Loucy (cell line): ENCODE measurements at regions not wholly inside any gene's neighbourhood (a gene's known extent, or its start where the extent isn't known, plus 50 kb on each side); places are given as distances from the start of the nearest gene placed in this dataset.

Experiments
- H2AFZ ChIP-seq: fragments of 200-600 bp; sonication (generic); 2 replicates; pipeline ENCODE4 v1.6.0; 2016; ENCODE audit warnings: antibody characterized with exemption, mild to moderate bottlenecking, low read length, moderate library complexity
- H3F3A ChIP-seq: fragments of 200-600 bp; 2 replicates; pipeline ENCODE4 v1.6.0; 2016; ENCODE audit warnings: antibody characterized with exemption, low read depth, mild to moderate bottlenecking
- H3K27me3 ChIP-seq: fragments of 200-600 bp; sonication (generic); 2 replicates; pipeline ENCODE4 v1.6.1; 2014; ENCODE audit warnings: low read length, mild to moderate bottlenecking; ENCODE audit not compliant: insufficient read depth, poor library complexity, severe bottlenecking
- H3K36me3 ChIP-seq: fragments of 200-600 bp; sonication (generic); 2 replicates; pipeline ENCODE4 v1.6.1; 2016; ENCODE audit warnings: low read length; ENCODE audit not compliant: insufficient read depth
- H3K4me1 ChIP-seq: fragments of 200-600 bp; sonication (generic); 2 replicates; pipeline ENCODE4 v1.5.1; 2014; ENCODE audit warnings: low read length, mild to moderate bottlenecking; ENCODE audit not compliant: insufficient read depth, poor library complexity, severe bottlenecking
- H3K4me2 ChIP-seq: fragments of 200-600 bp; sonication (generic); 2 replicates; pipeline ENCODE4 v1.6.0; 2014; ENCODE audit warnings: antibody characterized with exemption, low read length, low read depth, mild to moderate bottlenecking; ENCODE audit not compliant: poor library complexity, severe bottlenecking
- H3K4me3 ChIP-seq: fragments of 200-600 bp; sonication (generic); 2 replicates; pipeline ENCODE4 v1.5.1; 2014; ENCODE audit warnings: low read length, mild to moderate bottlenecking, mixed read lengths; ENCODE audit not compliant: poor library complexity, severe bottlenecking
- H3K79me2 ChIP-seq: fragments of 200-600 bp; sonication (generic); 2 replicates; pipeline ENCODE4 v1.6.1; 2014; ENCODE audit warnings: low read length; ENCODE audit not compliant: insufficient read depth
- H3K9ac ChIP-seq: fragments of 200-600 bp; sonication (generic); 2 replicates; pipeline ENCODE4 v1.6.0; 2014; ENCODE audit warnings: mild to moderate bottlenecking, low read depth, low read length, moderate library complexity; ENCODE audit not compliant: poor library complexity, severe bottlenecking
- H3K9me2 ChIP-seq: fragments of 200-600 bp; sonication (generic); replicated peaks from 2 replicates; pipeline ENCODE4 v1.6.1; 2016; ENCODE audit warnings: low read depth, low read length, mixed read lengths
- H3K9me3 ChIP-seq: fragments of 200-600 bp; sonication (generic); 2 replicates; pipeline ENCODE4 v1.6.1; 2014; ENCODE audit warnings: mild to moderate bottlenecking, antibody characterized with exemption, low read length, low read depth; ENCODE audit not compliant: insufficient read depth
- H4K20me1 ChIP-seq: fragments of 200-600 bp; sonication (generic); 2 replicates; pipeline ENCODE4 v1.6.0; 2014; ENCODE audit warnings: antibody characterized with exemption, low read length, mild to moderate bottlenecking; ENCODE audit not compliant: insufficient read depth, poor library complexity, severe bottlenecking
- CTCF ChIP-seq: fragments of 200-600 bp; sonication (generic); conservative IDR thresholded peaks from 2 replicates; pipeline ENCODE4 v1.5.1; 2014; ENCODE audit warnings: mild to moderate bottlenecking, antibody characterized with exemption, low read length
- EZH2phosphoT487 ChIP-seq: fragments of 200-600 bp; IDR thresholded peaks from 2 replicates; pipeline ENCODE4 v1.6.1; 2018; ENCODE audit warnings: antibody characterized with exemption, mild to moderate bottlenecking, moderate library complexity, borderline replicate concordance

GRCh38 chr14:84303140-84303539 is 1226.8 kb upstream of the FLRT2 start:
- Histone ChIP-seq H3K9me3 (0 out of 2 replicates have a peak, but pooled peaks cover 3% of the 10 kb centered on the region), H3K4me2 (no peak overlapping the region), H3K27me3 (no peaks in the 10 kb centered on the region), H3K36me3 (no peaks in the 10 kb centered on the region), H3K4me1 (no peaks in the 10 kb centered on the region), H3K4me3 (no peak overlapping the region), H3K9ac (no peak overlapping the region), H3F3A (no peaks in the 10 kb centered on the region), H3K79me2 (no peaks in the 10 kb centered on the region), H2AFZ (no peak overlapping the region), H4K20me1 (no peaks in the 10 kb centered on the region), H3K9me2 (no peaks in the 10 kb centered on the region)
- TF ChIP-seq CTCF (no peak), EZH2phosphoT487 (no peak)

- Histone ChIP-seq H3K9me3 (no peaks in the 10 kb centered on the region), H3K36me3 (no peaks in the 10 kb centered on the region), H3K79me2 (no peaks in the 10 kb centered on the region), H3K9me2 (no peaks in the 10 kb centered on the region), H3K4me1 (no peaks in the 10 kb centered on the region), H3K4me3 (no peak overlapping the region), H3K27me3 (no peaks in the 10 kb centered on the region), H3F3A (no peaks in the 10 kb centered on the region), H3K4me2 (no peak overlapping the region), H3K9ac (no peak overlapping the region), H2AFZ (no peak overlapping the region), H4K20me1 (no peaks in the 10 kb centered on the region)
- TF ChIP-seq CTCF = no peak
- TF ChIP-seq EZH2phosphoT487 = no peak
Measured at GRCh38 chr14:84312551-84312950, 1217.4 kb upstream of the FLRT2 start.

GRCh38 chr14:84323450-84323849 is 1206.5 kb upstream of the FLRT2 start:
- Histone ChIP-seq H3K9ac (no peak overlapping the region), H4K20me1 (no peaks in the 10 kb centered on the region), H3K9me2 (no peaks in the 10 kb centered on the region), H2AFZ (no peak overlapping the region), H3K9me3 (no peaks in the 10 kb centered on the region), H3K4me1 (no peaks in the 10 kb centered on the region), H3K27me3 (no peaks in the 10 kb centered on the region), H3K4me3 (no peak overlapping the region), H3K4me2 (no peak overlapping the region), H3K36me3 (no peaks in the 10 kb centered on the region), H3F3A (no peaks in the 10 kb centered on the region), H3K79me2 (no peaks in the 10 kb centered on the region)
- no peak for TF ChIP-seq CTCF
- TF ChIP-seq EZH2phosphoT487 = no peak
